PC-9 (cell line): ENCODE measurements at regions not wholly inside any gene's neighbourhood (a gene's known extent, or its start where the extent isn't known, plus 50 kb on each side); places are given as distances from the start of the nearest gene placed in this dataset.

ENCODE experiments used
- BruUV-seq: library from RNA; stranded (reverse); fragments of 400-500 nt; replicated peaks from 2 replicates; lab custom pipeline; 2021; lab: Mats Ljungman, UMichigan
- CTCF ChIA-PET: fragments of 300-600 bp; sonication (Branson Sonifier 250); formaldehyde crosslinking; loops from one replicate; lab custom pipeline; 2022; ENCODE audit warnings: antibody characterized with exemption; lab: Charles Lee
- POLR2A ChIA-PET: fragments of 300-600 bp; sonication (Branson Sonifier 250); formaldehyde crosslinking; loops from one replicate; lab custom pipeline; 2022; ENCODE audit warnings: antibody characterized with exemption; ENCODE audit not compliant: unreplicated experiment; lab: Charles Lee
- DNase-seq, 2 experiments: peaks; one replicate each; pipeline versions ENCODE4 v3.0.0 to v3.0.0-alpha.2; 2015 to 2022; ENCODE audit warnings: mixed read lengths in 1 of 2
- H2AFZ ChIP-seq: fragments of 200-600 bp; sonication (generic); 2 replicates; pipeline ENCODE4 v1.8.1; 2017; ENCODE audit warnings: antibody characterized with exemption
- H3F3A ChIP-seq: fragments of 200-600 bp; sonication (generic); 2 replicates; pipeline ENCODE4 v1.8.1; 2017; ENCODE audit warnings: antibody characterized with exemption, mild to moderate bottlenecking, low read depth; ENCODE audit not compliant: insufficient read depth
- H3K27ac ChIP-seq: fragments of 200-600 bp; sonication (generic); 2 replicates; pipeline ENCODE4 v1.6.1; 2016; ENCODE audit warnings: mixed run types
- H3K27me3 ChIP-seq: fragments of 200-600 bp; sonication (generic); 2 replicates; pipeline ENCODE4 v1.6.1; 2016; ENCODE audit warnings: low read depth, mixed run types; ENCODE audit not compliant: insufficient read depth
- H3K36me3 ChIP-seq: fragments of 200-600 bp; sonication (generic); 2 replicates; pipeline ENCODE4 v1.6.1; 2016; ENCODE audit warnings: low read depth, mixed run types
- H3K4me1 ChIP-seq: fragments of 200-600 bp; sonication (generic); replicated peaks from 2 replicates; pipeline ENCODE4 v1.6.1; 2016; ENCODE audit warnings: mixed run types; ENCODE audit not compliant: insufficient read depth
- H3K4me2 ChIP-seq: fragments of 200-600 bp; sonication (generic); 2 replicates; pipeline ENCODE4 v1.6.1; 2017; ENCODE audit warnings: mixed run types
- H3K4me3 ChIP-seq: fragments of 200-600 bp; sonication (generic); 2 replicates; pipeline ENCODE4 v1.6.1; 2016; ENCODE audit warnings: mixed run types
- H3K79me2 ChIP-seq: fragments of 200-600 bp; sonication (generic); 2 replicates; pipeline ENCODE4 v1.6.1; 2017; ENCODE audit warnings: low read depth, mixed run types
- H3K9me2 ChIP-seq: fragments of 200-600 bp; sonication (generic); 2 replicates; pipeline ENCODE4 v1.8.1; 2017; ENCODE audit warnings: mild to moderate bottlenecking; ENCODE audit not compliant: insufficient read depth
- H3K9me3 ChIP-seq: fragments of 200-600 bp; sonication (generic); 2 replicates; pipeline ENCODE4 v1.8.1; 2016; ENCODE audit warnings: low read depth; ENCODE audit not compliant: insufficient read depth
- H4K20me1 ChIP-seq: fragments of 200-600 bp; sonication (generic); 2 replicates; pipeline ENCODE4 v1.8.1; 2017; ENCODE audit not compliant: insufficient read depth
- CTCF ChIP-seq: fragments of 200-600 bp; sonication (generic); conservative IDR thresholded peaks from 2 replicates; pipeline ENCODE4 v1.6.1; 2017; ENCODE audit warnings: mixed run types, antibody characterized with exemption, mild to moderate bottlenecking, moderate library complexity
- EZH2 ChIP-seq: fragments of 200-600 bp; sonication (generic); IDR thresholded peaks from 2 replicates; pipeline ENCODE4 v1.8.0; 2017; ENCODE audit warnings: antibody characterized with exemption, low read depth
- intact Hi-C: fragments of 100-400 bp; cut with micrococcal nuclease; formaldehyde crosslinking; loops from one replicate; pipeline ENCODE4 v1.10.0; 2022; ENCODE audit not compliant: unreplicated experiment

- no peaks in the 10 kb centered on the region for H3K36me3 ChIP-seq
- intact Hi-C loops = no loop called here
- no peaks in the 10 kb centered on the region for H3K79me2 ChIP-seq
- CTCF ChIA-PET = interaction anchor here (0.6 kb wide), 1 partner anchor 590 kb away, joined by 3 read pairs; no protein-coding TSS in a partner anchor
- POLR2A ChIA-PET = no interaction called here
- no peaks in the 10 kb centered on the region for H4K20me1 ChIP-seq
- no peaks in the 10 kb centered on the region for H3K4me1 ChIP-seq
- DNase-seq = no peak
- no peak overlapping the region for H3K4me2 ChIP-seq
- H3K27ac ChIP-seq = no peak overlapping the region
- TF ChIP-seq EZH2 (no peak), CTCF (no peak)
- no peaks in the 10 kb centered on the region for H3K9me2 ChIP-seq
- H3K27me3 ChIP-seq = no peaks in the 10 kb centered on the region
- no peaks in the 10 kb centered on the region for H3K9me3 ChIP-seq
- H2AFZ ChIP-seq = no peak overlapping the region
- H3K4me3 ChIP-seq = no peak overlapping the region
- H3F3A ChIP-seq = no peaks in the 10 kb centered on the region
- no TSS peak for BruUV-seq
Measured at GRCh38 chr5:68757006-68757405, 336.8 kb upstream of the SLC30A5 start.

- no peak overlapping the region for H3K27ac ChIP-seq
- BruUV-seq = no TSS peak
- no peaks in the 10 kb centered on the region for H3F3A ChIP-seq
- no peaks in the 10 kb centered on the region for H3K9me3 ChIP-seq
- H3K36me3 ChIP-seq = no peaks in the 10 kb centered on the region
- H3K9me2 ChIP-seq = no peaks in the 10 kb centered on the region
- H3K4me1 ChIP-seq = no peaks in the 10 kb centered on the region
- no peaks in the 10 kb centered on the region for H4K20me1 ChIP-seq
- no peak overlapping the region for H2AFZ ChIP-seq
- H3K4me2 ChIP-seq = no peak overlapping the region
- intact Hi-C loops = no loop called here
- no peaks in the 10 kb centered on the region for H3K79me2 ChIP-seq
- ChIA-PET POLR2A (no interaction called here), CTCF (no interaction called here)
- no peak overlapping the region for H3K4me3 ChIP-seq
- H3K27me3 ChIP-seq = no peaks in the 10 kb centered on the region
- no peak for TF ChIP-seq CTCF
- no peak for TF ChIP-seq EZH2
- DNase-seq = no peak
Measured at GRCh38 chr5:68757626-68758212, 336.1 kb upstream of the SLC30A5 start.

GRCh38 chr5:68759593-68759992, 334.2 kb upstream of the SLC30A5 start:
- H2AFZ ChIP-seq = no peak overlapping the region
- ChIA-PET POLR2A (no interaction called here), CTCF (no interaction called here)
- no peak for DNase-seq
- no peaks in the 10 kb centered on the region for H4K20me1 ChIP-seq
- no peaks in the 10 kb centered on the region for H3F3A ChIP-seq
- TF ChIP-seq EZH2 (no peak), CTCF (no peak)
- H3K4me2 ChIP-seq = no peak overlapping the region
- intact Hi-C loops = no loop called here
- no peaks in the 10 kb centered on the region for H3K36me3 ChIP-seq
- H3K27me3 ChIP-seq = no peaks in the 10 kb centered on the region
- H3K27ac ChIP-seq = no peak overlapping the region
- H3K9me3 ChIP-seq = no peaks in the 10 kb centered on the region
- H3K4me3 ChIP-seq = no peak overlapping the region
- no TSS peak for BruUV-seq
- no peaks in the 10 kb centered on the region for H3K9me2 ChIP-seq
- H3K4me1 ChIP-seq = no peaks in the 10 kb centered on the region
- H3K79me2 ChIP-seq = no peaks in the 10 kb centered on the region
